ENCODE measurements at regions not wholly inside any gene's neighbourhood (a gene's known extent, or its start where the extent isn't known, plus 50 kb on each side); places are given as distances from the start of the nearest gene placed in this dataset.

- Mint-ChIP-seq H3K4me3 (no peak overlapping the region), H3K27ac (no peak overlapping the region), H3K9me3 (peaks cover 15% of the 10 kb centered on the region), H3K27me3 (ENCODE audit: insufficient read depth, low read depth, poor library complexity) (no peaks in the 10 kb centered on the region), H3K4me1 (no peaks in the 10 kb centered on the region), H3K36me3 (ENCODE audit: low read depth) (no peaks in the 10 kb centered on the region)
- DNase-seq (ENCODE audit: low spot score): no peak
- Histone ChIP-seq H3K9me2 (ENCODE audit: insufficient read depth) (no peaks in the 10 kb centered on the region), H3K4me1 (ENCODE audit: insufficient read depth) (no peaks in the 10 kb centered on the region), H3K36me3 (ENCODE audit: insufficient read depth) (no peaks in the 10 kb centered on the region), H3K4me2 (no peak overlapping the region), H3F3A (replicated peaks; ENCODE audit: low read depth) (no peaks in the 10 kb centered on the region), H4K20me1 (replicated peaks; ENCODE audit: insufficient read depth) (no peaks in the 10 kb centered on the region), H3K4me3 (no peak overlapping the region), H3K27ac (ENCODE audit: low read depth) (no peak overlapping the region), H3K27me3 (ENCODE audit: insufficient read depth) (no peaks in the 10 kb centered on the region), H3K79me2 (replicated peaks; ENCODE audit: insufficient read depth) (no peaks in the 10 kb centered on the region), H2AFZ (no peak overlapping the region)
- no peak for TF ChIP-seq NANOG (IDR thresholded peaks at IDR 0.05; ENCODE audit: borderline replicate concordance)
- TF ChIP-seq ZNF331 (CRISPR knock-in tag; IDR thresholded peaks at IDR 0.05; ENCODE audit: low read depth): no peak
- TF ChIP-seq ZNF114 (CRISPR knock-in tag; IDR thresholded peaks at IDR 0.05): no peak
- TF ChIP-seq CTCF (conservative IDR thresholded peaks at IDR 0.05; ENCODE audit: low read depth in 2 of 2): no peak
- TF ChIP-seq ZNF462 (CRISPR knock-in tag; IDR thresholded peaks at IDR 0.05): no peak
- no peak for TF ChIP-seq CREB1 (CRISPR knock-in tag; IDR thresholded peaks at IDR 0.05; ENCODE audit: low read depth)
- no peak for TF ChIP-seq REST (IDR thresholded peaks at IDR 0.05; ENCODE audit: unreplicated experiment)
- TF ChIP-seq JUNB (IDR thresholded peaks at IDR 0.05; ENCODE audit: unreplicated experiment): no peak
- TF ChIP-seq STAT1 (IDR thresholded peaks at IDR 0.05; ENCODE audit: unreplicated experiment): no peak
- ATAC-seq: no peak
These were observed 88.8 kb upstream of the ALDH1A3 start for GRCh38 chr15:100790786-100791265.

Measured in GM23338 (cell line).